GM23248 (cell line): ENCODE measurements at regions not wholly inside any gene's neighbourhood (a gene's known extent, or its start where the extent isn't known, plus 50 kb on each side); places are given as distances from the start of the nearest gene placed in this dataset.

ENCODE experiments used
- EZH2 ChIP-seq: fragments of 200-600 bp; sonication (generic); IDR thresholded peaks from 2 replicates; pipeline ENCODE4 v1.6.1; 2018; ENCODE audit warnings: antibody characterized with exemption, mild to moderate bottlenecking; ENCODE audit not compliant: insufficient read depth, poor library complexity, severe bottlenecking
- EZH2phosphoT487 ChIP-seq: fragments of 200-600 bp; sonication (generic); IDR thresholded peaks from 2 replicates; pipeline ENCODE4 v1.6.1; 2018; ENCODE audit warnings: antibody characterized with exemption, moderate library complexity, mild to moderate bottlenecking, low read depth; ENCODE audit not compliant: insufficient read depth

DNA sequence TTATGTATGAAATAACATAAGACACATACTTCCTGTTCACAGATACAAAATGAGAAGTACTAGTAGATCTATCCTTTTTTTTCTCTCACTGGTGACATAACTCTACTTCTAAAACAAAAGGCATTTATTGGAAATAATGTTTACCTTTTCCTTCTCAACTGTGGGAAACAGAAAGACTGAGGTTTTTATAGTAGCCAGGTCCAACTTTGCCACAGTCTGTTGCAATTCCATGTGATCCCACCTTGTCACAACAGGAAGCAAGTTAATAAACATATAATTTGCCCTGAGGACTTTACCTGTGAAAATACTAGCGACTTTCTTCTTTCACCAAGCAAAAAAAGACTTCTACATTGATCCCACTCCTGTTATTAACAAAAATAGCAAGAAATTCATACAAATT lies 475.8 kb downstream of the PDGFC start:
- no peak for TF ChIP-seq EZH2phosphoT487
- no peak for TF ChIP-seq EZH2
